Memory B cell (primary cell): ENCODE measurements at regions not wholly inside any gene's neighbourhood (a gene's known extent, or its start where the extent isn't known, plus 50 kb on each side); places are given as distances from the start of the nearest gene placed in this dataset.

Experiments
- ATAC-seq: fragments of 150-1000 bp; cut with Tn5 transposase; 2 replicates; pipeline ENCODE4 v1.10.0; 2021; ENCODE audit warnings: low read depth, mild to moderate bottlenecking, moderate library complexity
- DNase-seq, 2 donors: peaks; one replicate each; pipeline ENCODE4 v3.0.0; 2022; ENCODE audit warnings: low spot score in 2 of 2
- H3K27ac Mint-ChIP-seq: one replicate; pipeline ENCODE4 v1.8.0; 2022; ENCODE audit warnings: mild to moderate bottlenecking, moderate library complexity, mixed read lengths
- H3K27me3 Mint-ChIP-seq: one replicate; pipeline ENCODE4 v1.8.0; 2022; ENCODE audit warnings: mixed read lengths
- H3K36me3 Mint-ChIP-seq: one replicate; pipeline ENCODE4 v1.8.0; 2022; ENCODE audit warnings: mild to moderate bottlenecking, mixed read lengths
- H3K4me1 Mint-ChIP-seq: one replicate; pipeline ENCODE4 v1.8.0; 2022; ENCODE audit warnings: mixed read lengths
- H3K4me3 Mint-ChIP-seq: one replicate; pipeline ENCODE4 v1.8.0; 2022; ENCODE audit warnings: mild to moderate bottlenecking, moderate library complexity, mixed read lengths
- H3K9me3 Mint-ChIP-seq: one replicate; pipeline ENCODE4 v1.8.0; 2022; ENCODE audit warnings: mixed read lengths

DNA sequence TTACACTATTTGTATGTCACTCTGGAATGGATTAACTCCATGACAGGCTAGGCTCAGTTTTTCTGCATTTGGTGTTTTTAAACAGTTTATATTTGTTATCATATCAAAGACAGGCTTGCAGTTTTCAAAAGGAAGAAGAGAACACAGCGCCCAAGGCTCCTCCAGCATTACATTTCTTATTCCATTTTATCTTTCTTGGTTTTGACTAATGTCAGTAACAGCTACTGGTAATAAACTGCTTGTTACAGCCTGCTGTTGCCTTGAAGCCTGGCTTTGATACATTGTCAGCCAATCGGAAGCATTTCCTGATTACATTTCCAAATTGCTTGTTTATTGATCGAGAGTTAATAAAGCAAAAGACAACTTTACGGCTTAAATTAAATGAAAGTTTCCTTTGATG lies 166.0 kb upstream of the MDFIC start:
- Mint-ChIP-seq H3K36me3 (no peaks in the 10 kb centered on the region), H3K9me3 (no peaks in the 10 kb centered on the region), H3K27ac (no peak overlapping the region), H3K4me1 (no peaks in the 10 kb centered on the region), H3K4me3 (no peak overlapping the region), H3K27me3 (peaks cover 4% of the 10 kb centered on the region)
- no peak for DNase-seq
- no peak for ATAC-seq

DNA sequence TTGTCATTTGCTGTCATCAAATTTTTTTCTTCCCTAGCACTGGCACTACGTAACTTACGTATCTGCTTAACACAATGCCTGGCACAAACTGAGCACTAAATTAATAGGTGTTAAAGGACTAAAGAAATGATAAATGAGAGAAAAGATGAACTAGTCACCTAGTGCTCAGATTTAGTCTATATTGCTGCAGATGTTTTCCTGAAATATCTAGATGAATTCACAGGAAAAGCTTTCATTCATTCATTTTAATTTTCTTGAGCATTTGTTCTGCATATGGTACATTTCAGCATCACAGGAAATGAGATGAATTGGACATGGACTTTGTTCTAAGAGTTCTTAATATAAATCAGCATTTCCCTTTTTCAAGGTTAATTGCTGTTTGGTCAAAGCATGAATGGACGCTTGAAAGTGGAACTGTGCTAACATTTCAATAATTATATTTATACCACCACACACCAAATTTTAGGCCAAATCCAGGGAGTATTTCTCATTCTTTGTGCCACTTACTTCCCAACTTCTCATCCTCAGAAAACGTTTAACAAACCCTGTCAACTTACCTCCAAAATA lies 163.2 kb upstream of the MDFIC start:
- H3K4me1 Mint-ChIP-seq, result no peaks in the 10 kb centered on the region
- H3K27me3 Mint-ChIP-seq, result peaks cover 4% of the 10 kb centered on the region
- no peak for ATAC-seq
- no peak overlapping the region for H3K4me3 Mint-ChIP-seq
- no peaks in the 10 kb centered on the region for H3K9me3 Mint-ChIP-seq
- no peak overlapping the region for H3K27ac Mint-ChIP-seq
- no peaks in the 10 kb centered on the region for H3K36me3 Mint-ChIP-seq
- DNase-seq, result no peak

DNA sequence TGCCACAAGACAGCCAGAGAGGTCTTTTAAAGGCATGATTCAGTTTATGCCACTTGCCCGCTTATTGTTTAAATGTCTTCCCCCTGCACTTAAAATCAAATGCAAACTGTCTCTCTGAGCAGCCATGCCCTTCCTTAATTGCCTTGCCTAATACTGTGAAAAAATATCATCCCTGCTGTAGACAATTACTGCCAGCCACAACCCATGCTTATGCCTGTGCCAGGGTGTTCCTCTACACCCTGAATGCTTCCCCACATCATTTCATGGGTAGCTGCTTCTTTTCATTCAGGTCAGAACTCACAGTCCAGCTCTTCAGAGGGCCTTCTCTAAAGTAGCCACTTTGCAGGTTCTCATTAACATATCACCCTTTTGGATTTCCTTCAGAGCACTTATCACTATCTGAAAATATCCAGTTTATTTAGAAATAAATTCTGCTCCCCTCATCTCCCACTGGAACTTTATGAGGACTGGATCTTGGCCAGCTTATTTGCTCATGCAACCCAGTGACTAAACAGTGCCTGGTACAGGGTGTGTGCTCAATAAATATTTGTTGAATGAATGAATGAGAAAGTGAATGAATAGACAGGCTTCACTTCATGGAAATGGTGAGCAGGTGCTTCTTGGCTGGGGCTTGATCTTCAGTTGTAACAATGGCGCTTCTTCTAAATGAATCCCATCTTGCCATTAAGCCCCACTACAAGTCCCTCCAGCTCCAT lies 162.4 kb upstream of the MDFIC start:
- peaks cover 4% of the 10 kb centered on the region for H3K27me3 Mint-ChIP-seq
- H3K4me1 Mint-ChIP-seq, result no peaks in the 10 kb centered on the region
- no peak for DNase-seq
- ATAC-seq, result no peak
- no peak overlapping the region for H3K4me3 Mint-ChIP-seq
- no peak overlapping the region for H3K27ac Mint-ChIP-seq
- no peaks in the 10 kb centered on the region for H3K9me3 Mint-ChIP-seq
- H3K36me3 Mint-ChIP-seq, result no peaks in the 10 kb centered on the region

- H3K4me1 Mint-ChIP-seq, result no peaks in the 10 kb centered on the region
- no peak overlapping the region for H3K4me3 Mint-ChIP-seq
- H3K27ac Mint-ChIP-seq, result no peak overlapping the region
- DNase-seq (no peak), ATAC-seq (no peak)
- peaks cover 4% of the 10 kb centered on the region for H3K27me3 Mint-ChIP-seq
- H3K9me3 Mint-ChIP-seq, result no peaks in the 10 kb centered on the region
- H3K36me3 Mint-ChIP-seq, result no peaks in the 10 kb centered on the region
These were observed 161.4 kb upstream of the MDFIC start for GRCh38 chr7:114760477-114760876.

- H3K4me1 Mint-ChIP-seq, result no peaks in the 10 kb centered on the region
- ATAC-seq (no peak), DNase-seq (no peak)
- H3K27ac Mint-ChIP-seq, result no peak overlapping the region
- H3K4me3 Mint-ChIP-seq, result no peak overlapping the region
- H3K9me3 Mint-ChIP-seq, result no peaks in the 10 kb centered on the region
- H3K27me3 Mint-ChIP-seq, result peaks cover 4% of the 10 kb centered on the region
- no peaks in the 10 kb centered on the region for H3K36me3 Mint-ChIP-seq
These were observed 159.9 kb upstream of the MDFIC start for GRCh38 chr7:114761973-114762372.

GRCh38 chr7:114765331-114766040 lies 156.4 kb upstream of the MDFIC start:
- no peaks in the 10 kb centered on the region for H3K9me3 Mint-ChIP-seq

DNA sequence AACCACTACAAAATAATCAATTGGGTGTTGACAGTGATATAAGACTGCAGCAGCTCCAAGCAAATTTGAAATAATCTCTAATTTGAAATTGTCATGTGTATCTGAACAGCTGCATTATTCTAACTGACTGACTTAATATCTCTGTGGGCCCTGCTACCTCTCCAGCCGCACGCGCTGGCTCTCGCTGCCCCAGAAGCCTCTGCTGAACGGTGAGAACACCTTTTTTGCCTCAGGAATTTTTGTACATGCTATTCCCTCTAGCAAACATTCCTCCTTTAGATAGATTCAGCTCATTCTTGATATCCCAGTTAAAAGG lies 155.9 kb upstream of the MDFIC start:
- Mint-ChIP-seq H3K36me3 (no peaks in the 10 kb centered on the region), H3K4me1 (no peaks in the 10 kb centered on the region), H3K4me3 (no peak overlapping the region), H3K9me3 (no peaks in the 10 kb centered on the region), H3K27me3 (peaks cover 4% of the 10 kb centered on the region), H3K27ac (no peak overlapping the region)
- ATAC-seq (no peak), DNase-seq (no peak)

More at GRCh38 chr7:114765331-114766040, 156.4 kb upstream of the MDFIC start:
- Mint-ChIP-seq H3K27me3 (peaks cover 4% of the 10 kb centered on the region), H3K4me3 (no peak overlapping the region), H3K27ac (no peak overlapping the region), H3K36me3 (no peaks in the 10 kb centered on the region), H3K4me1 (no peaks in the 10 kb centered on the region)
- ATAC-seq (no peak), DNase-seq (no peak)

- H3K4me1 Mint-ChIP-seq, result no peaks in the 10 kb centered on the region
- H3K36me3 Mint-ChIP-seq, result no peaks in the 10 kb centered on the region
- H3K27me3 Mint-ChIP-seq, result peaks cover 6% of the 10 kb centered on the region
- no peaks in the 10 kb centered on the region for H3K9me3 Mint-ChIP-seq
- no peak overlapping the region for H3K4me3 Mint-ChIP-seq
- no peak overlapping the region for H3K27ac Mint-ChIP-seq
- DNase-seq (no peak), ATAC-seq (no peak)
These were observed 144.6 kb upstream of the MDFIC start for GRCh38 chr7:114777288-114777687.

- ATAC-seq (no peak), DNase-seq (no peak)
- no peaks in the 10 kb centered on the region for H3K36me3 Mint-ChIP-seq
- no peak overlapping the region for H3K4me3 Mint-ChIP-seq
- no peak overlapping the region for H3K27ac Mint-ChIP-seq
- no peaks in the 10 kb centered on the region for H3K4me1 Mint-ChIP-seq
- no peaks in the 10 kb centered on the region for H3K9me3 Mint-ChIP-seq
- H3K27me3 Mint-ChIP-seq, result peaks cover 5% of the 10 kb centered on the region
These were observed 138.4 kb upstream of the MDFIC start for GRCh38 chr7:114783508-114783907.

GRCh38 chr7:114784177-114784576 lies 137.7 kb upstream of the MDFIC start:
- Mint-ChIP-seq H3K27me3 (peaks cover 5% of the 10 kb centered on the region), H3K4me3 (no peak overlapping the region), H3K4me1 (no peaks in the 10 kb centered on the region), H3K27ac (no peak overlapping the region), H3K9me3 (no peaks in the 10 kb centered on the region), H3K36me3 (no peaks in the 10 kb centered on the region)
- DNase-seq, result no peak
- ATAC-seq, result no peak

- Mint-ChIP-seq H3K36me3 (no peaks in the 10 kb centered on the region), H3K27ac (no peak overlapping the region), H3K4me3 (no peak overlapping the region), H3K9me3 (no peaks in the 10 kb centered on the region), H3K4me1 (no peaks in the 10 kb centered on the region), H3K27me3 (peaks cover 5% of the 10 kb centered on the region)
- ATAC-seq, result no peak
- no peak for DNase-seq
These were observed 137.1 kb upstream of the MDFIC start for GRCh38 chr7:114784746-114785145.

- Mint-ChIP-seq H3K27me3 (peaks cover 5% of the 10 kb centered on the region), H3K27ac (no peak overlapping the region), H3K9me3 (no peaks in the 10 kb centered on the region), H3K4me3 (no peak overlapping the region), H3K4me1 (no peaks in the 10 kb centered on the region), H3K36me3 (no peaks in the 10 kb centered on the region)
- ATAC-seq (no peak), DNase-seq (no peak)
These were observed 136.4 kb upstream of the MDFIC start for GRCh38 chr7:114785496-114785895.

- H3K27me3 Mint-ChIP-seq, result peaks cover 2% of the 10 kb centered on the region
- H3K36me3 Mint-ChIP-seq, result no peaks in the 10 kb centered on the region
- H3K27ac Mint-ChIP-seq, result no peak overlapping the region
- no peaks in the 10 kb centered on the region for H3K9me3 Mint-ChIP-seq
- no peak overlapping the region for H3K4me3 Mint-ChIP-seq
- no peak for ATAC-seq
- H3K4me1 Mint-ChIP-seq, result no peaks in the 10 kb centered on the region
- no peak for DNase-seq
These were observed 135.4 kb upstream of the MDFIC start for GRCh38 chr7:114786455-114786854.

DNA sequence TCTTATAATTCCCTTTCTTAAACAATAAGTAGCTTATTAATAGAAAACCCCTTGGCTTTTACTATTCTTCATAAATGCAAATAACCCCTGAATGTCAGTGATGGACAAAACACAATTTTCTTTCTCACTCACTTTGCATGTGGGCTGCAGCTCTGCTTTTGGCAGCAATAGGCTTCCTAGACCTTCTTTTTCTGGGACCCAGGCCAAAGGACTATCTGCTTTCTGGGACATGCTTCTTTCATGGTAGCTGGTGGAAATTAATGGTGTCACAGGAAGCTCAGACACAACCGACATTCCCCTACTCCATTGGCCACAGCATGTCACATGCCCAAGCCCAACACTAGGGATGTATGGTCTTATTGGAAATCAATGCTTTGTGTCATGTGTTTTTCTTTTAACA lies 134.3 kb upstream of the MDFIC start:
- Mint-ChIP-seq H3K27ac (no peak overlapping the region), H3K9me3 (no peaks in the 10 kb centered on the region), H3K27me3 (peaks cover 2% of the 10 kb centered on the region), H3K36me3 (no peaks in the 10 kb centered on the region), H3K4me3 (no peak overlapping the region), H3K4me1 (no peaks in the 10 kb centered on the region)
- ATAC-seq (no peak), DNase-seq (no peak)

GRCh38 chr7:114788706-114789105 lies 133.2 kb upstream of the MDFIC start:
- Mint-ChIP-seq H3K9me3 (no peaks in the 10 kb centered on the region), H3K4me3 (no peak overlapping the region), H3K36me3 (no peaks in the 10 kb centered on the region), H3K27me3 (peaks cover 2% of the 10 kb centered on the region), H3K4me1 (no peaks in the 10 kb centered on the region), H3K27ac (no peak overlapping the region)
- no peak for DNase-seq
- ATAC-seq, result no peak
